MV-4-11 (cell line): ENCODE measurements at regions not wholly inside any gene's neighbourhood (a gene's known extent, or its start where the extent isn't known, plus 50 kb on each side); places are given as distances from the start of the nearest gene placed in this dataset.
"Not testable (repeated sequence)": the region's sequence is repeated elsewhere in the genome, so short reads cannot be mapped to it uniquely, and the experiment has no call there.

Source experiments
- DNase-seq: peaks from one replicate; lab custom pipeline; 2025; lab: John Stamatoyannopoulos, UW

DNA sequence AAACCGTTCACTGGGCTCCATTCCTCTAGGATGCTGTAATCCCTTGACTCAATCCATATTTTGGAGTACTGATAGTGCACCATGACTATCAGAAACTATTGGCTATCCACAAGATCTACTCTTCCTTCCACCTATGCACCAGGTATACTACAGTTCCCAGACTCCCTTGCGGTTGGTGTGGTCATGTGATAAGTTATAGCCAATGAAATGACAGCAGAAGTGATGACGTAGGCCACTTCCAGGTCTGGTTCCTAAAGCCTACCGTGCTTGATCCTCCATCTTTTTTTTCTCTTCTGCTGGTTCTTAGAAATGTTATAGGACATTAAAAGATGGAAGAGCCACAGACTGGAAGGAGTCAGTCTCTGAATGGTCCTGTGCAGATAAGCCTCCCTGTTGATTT lies 278.8 kb upstream of the C16orf82 start:
- DNase-seq, result no peak

- no peak for DNase-seq
These were observed 275.6 kb upstream of the C16orf82 start for GRCh38 chr16:26791169-26791568.

DNA sequence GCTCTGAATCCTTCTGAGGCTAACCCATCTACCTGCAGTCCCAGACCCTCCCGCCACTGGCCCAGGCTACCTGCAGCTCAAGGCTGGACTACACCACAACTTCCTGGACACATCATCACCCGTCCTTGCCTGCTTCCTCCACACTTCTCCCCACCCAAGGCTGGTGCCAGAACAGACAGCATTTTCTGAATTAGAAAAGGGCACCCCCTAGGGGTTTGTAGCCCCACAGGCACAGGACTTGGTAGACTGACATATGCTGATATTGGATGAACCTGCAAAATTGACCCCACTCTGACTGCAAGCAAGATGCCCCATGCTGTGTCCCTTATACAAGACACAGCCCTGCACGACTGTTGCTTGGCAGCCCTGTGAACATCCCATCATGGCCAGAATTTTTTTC lies 271.5 kb upstream of the C16orf82 start:
- DNase-seq, result peak; percentile 48

DNA sequence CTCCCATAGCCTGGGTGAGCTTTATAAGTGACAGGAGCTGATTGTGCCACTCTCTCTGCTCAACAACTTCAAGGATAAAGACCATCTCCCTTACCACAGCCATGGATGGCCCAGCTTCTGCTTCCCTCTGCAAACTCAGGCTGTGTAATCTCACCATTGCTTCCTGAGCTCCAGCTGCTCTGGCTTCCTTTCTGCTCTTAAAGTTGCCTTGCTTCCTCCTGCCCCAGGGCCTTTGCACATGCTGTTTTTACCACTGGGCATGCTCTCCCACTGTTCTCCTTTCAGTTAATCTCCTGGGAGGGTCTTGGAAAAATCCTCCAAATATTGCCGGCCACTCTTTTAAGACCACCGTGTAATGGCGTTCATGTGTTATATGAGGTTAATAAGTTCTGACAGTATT lies 265.1 kb upstream of the C16orf82 start:
- no peak for DNase-seq

DNA sequence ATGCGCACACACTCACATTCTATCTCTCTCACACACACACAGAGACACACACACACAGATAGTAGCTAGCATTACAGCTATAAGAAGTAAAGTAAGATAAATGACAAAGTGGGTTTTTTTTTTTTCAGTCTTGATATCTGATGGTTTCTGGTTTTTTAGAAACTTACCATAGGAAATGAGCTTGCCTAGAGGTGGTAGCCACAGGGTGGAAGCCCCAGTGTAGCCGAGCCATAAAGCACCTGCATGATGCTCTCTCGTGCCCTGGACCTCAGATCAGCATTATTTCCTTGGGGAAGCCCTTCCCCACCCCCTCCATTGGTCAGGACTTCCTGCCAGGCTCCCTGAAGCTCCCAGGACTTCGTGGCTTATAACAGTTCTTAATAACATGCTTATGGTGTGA lies 264.3 kb upstream of the C16orf82 start:
- no peak for DNase-seq

GRCh38 chr16:26802965-26803364 lies 263.8 kb upstream of the C16orf82 start:
- no peak for DNase-seq

DNA sequence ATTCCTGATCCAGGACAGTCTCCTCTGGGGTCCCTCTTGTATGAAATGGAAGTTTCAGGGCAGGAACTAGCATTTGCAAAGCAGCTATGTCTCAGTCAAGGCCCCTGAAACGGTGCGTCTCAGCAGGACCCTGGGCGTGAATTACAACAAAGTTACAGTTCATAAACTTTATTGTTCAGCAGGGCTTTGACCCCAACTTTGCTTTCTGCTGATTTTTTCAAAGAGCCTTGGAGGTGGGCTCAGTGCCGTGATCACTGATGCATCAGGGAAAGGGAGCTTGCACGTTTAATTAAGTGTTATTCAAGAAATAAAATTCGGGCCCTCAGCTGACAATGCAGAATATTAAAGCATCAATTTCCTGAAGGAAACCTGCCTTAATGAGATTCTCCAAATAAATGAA lies 260.1 kb upstream of the C16orf82 start:
- no peak for DNase-seq

GRCh38 chr16:26809461-26809860 lies 257.3 kb upstream of the C16orf82 start:
- no peak for DNase-seq

- peak; percentile 62 for DNase-seq
These were observed 250.5 kb upstream of the C16orf82 start for GRCh38 chr16:26816266-26816665.

DNA sequence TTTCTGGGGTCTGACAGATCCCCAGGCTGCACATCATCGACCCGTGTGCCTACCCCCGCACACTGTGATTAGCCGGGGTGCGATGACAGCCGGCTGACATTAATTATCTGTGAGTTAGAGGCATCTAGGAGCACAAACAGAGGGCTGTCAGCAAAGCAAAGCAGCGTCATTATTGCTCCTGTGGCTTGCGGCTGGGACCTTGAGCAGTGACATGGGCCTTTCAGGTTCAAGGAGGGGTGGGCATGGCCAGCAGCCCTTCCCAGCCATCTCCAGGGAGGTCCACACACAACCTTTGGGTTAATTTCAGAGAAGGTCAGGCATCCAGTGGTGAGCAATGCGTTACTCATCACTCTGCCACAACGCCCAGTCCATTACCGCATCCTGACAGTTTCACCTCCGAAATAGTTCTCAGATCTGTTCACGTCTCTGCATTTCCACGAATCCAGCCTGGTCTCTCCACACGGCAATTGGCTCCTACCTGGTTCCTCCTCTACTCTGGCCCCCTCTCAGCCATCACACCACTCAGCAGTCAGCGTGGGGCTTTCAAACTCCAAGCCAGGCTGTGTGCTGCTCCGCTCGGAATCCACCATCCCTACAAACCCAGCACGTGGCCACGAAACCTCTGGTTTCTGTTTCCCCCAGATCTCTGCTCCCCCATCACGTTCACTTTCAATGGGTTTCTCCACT lies 249.7 kb upstream of the C16orf82 start:
- DNase-seq, result peak; percentile 92

- no peak for DNase-seq
These were observed 248.3 kb upstream of the C16orf82 start for GRCh38 chr16:26818393-26818792.

- DNase-seq, result no peak
These were observed 242.3 kb upstream of the C16orf82 start for GRCh38 chr16:26824469-26824868.

- DNase-seq, result no peak
These were observed 240.2 kb upstream of the C16orf82 start for GRCh38 chr16:26826500-26826899.

GRCh38 chr16:26827386-26827785 lies 239.3 kb upstream of the C16orf82 start:
- no peak for DNase-seq

GRCh38 chr16:26830428-26831127 lies 236.1 kb upstream of the C16orf82 start:
- no peak for DNase-seq

- not testable (repeated sequence) for DNase-seq
These were observed 230.6 kb upstream of the C16orf82 start for GRCh38 chr16:26836114-26836513.

DNA sequence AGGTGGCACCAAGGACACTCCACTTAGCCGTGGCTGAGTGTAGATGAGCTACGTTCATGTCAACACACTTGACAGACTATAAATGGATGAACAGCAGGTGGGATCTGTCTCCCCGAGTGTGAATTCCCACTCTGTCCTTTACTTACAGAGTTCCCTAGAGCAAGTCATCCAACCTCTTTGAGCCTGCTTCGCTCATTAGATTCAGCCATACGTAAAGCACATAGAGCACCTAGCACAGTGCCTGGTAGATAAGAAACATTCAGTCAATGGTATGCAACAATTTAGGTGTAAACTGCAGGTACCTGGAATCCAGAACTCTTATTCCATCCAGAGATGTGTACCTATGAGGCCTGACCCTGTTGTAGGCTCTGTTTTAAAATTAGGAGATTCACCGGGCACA lies 227.8 kb upstream of the C16orf82 start:
- DNase-seq, result no peak

DNA sequence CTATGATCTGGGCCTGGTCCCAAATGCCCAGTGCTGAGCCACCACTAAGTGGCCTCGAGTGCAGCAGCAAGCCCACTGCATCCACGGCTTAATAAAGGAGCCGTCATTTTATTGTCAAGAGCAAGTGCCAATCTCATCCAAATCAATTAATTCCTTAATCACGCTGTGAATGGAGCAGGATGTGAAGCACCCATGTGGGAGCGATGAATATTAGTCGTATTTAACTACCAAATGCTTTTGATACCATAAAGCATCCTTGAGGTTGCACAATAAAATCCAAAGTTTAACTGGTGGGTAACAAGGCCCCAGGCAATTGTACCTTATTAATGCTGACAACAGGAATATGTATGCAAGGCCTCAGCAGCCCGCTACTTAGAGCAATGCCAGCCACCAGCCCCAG lies 226.0 kb upstream of the C16orf82 start:
- no peak for DNase-seq

DNA sequence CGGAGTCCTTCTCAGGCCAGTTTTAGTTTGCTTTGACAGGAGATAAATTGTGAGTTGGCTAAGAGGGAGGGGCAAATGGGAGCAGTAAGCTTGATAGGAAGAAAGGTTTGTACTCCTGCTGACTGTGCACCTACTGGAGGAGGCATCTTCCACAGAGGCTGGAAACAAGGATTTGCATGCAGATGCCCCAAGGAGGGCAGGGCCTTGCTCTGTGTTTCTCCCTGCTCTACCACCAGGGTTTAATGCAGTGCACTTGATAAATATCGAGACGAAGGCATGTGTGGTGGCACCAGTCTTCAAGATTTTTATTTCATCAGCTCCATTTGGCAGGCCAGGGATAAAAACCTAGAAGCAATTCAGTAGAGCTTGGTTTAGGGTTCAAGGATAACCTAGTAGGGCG lies 210.5 kb upstream of the C16orf82 start:
- no peak for DNase-seq

DNA sequence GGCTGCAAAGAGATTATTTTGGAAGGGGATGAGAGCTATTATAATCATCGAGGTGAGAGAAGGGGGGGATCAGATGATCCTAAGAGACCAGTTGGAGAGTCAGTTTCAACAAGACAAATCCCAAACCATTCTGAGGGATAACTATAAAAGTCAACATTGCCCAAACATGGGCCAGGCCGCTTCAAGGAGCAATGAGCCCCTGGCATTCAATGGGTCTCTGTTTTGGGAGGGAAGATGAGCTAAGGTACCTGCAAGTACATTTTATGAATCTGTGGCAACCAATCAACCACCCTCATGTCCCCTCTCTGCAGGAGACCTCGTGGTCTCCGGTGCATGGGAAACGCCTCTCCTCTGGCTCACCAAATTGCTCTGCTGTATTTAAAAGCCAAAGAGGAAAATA lies 209.9 kb upstream of the C16orf82 start:
- DNase-seq, result no peak

- peak; percentile 28 for DNase-seq
These were observed 209.4 kb upstream of the C16orf82 start for GRCh38 chr16:26857371-26857770.

- no peak for DNase-seq
These were observed 206.2 kb upstream of the C16orf82 start for GRCh38 chr16:26860506-26860905.

DNA sequence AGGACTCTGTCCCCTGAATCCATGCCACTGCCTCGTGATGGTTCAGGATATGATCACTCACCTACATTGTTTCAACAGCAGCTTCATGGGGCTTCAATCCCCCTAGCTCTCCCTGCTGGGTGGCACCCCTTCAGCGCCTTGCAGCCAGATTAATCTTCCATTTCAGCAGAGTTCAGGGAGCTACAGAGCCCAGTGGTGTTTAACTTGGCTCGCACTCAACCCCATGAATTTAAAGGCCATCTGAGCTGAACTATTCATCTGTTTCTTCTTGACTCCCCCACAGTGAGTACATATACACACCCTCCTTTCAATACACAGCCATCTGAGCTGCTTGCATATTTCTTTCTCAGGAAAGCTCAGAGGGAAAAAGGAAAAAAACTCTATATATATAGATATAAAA lies 202.8 kb upstream of the C16orf82 start:
- no peak for DNase-seq

GRCh38 chr16:26874318-26874717 lies 192.4 kb upstream of the C16orf82 start:
- DNase-seq, result not testable (repeated sequence)
